ENCODE measurements at regions not wholly inside any gene's neighbourhood (a gene's known extent, or its start where the extent isn't known, plus 50 kb on each side); places are given as distances from the start of the nearest gene placed in this dataset.
"Not testable (repeated sequence)": the region's sequence is repeated elsewhere in the genome, so short reads cannot be mapped to it uniquely, and the experiment has no call there.

- intact Hi-C loops (cut with DNase I), result no loop called here
- DNase-seq (ENCODE audit: low spot score), result no peak
These were observed 215.6 kb upstream of the MAP2 start for GRCh38 chr2:209208211-209208610.

- no peak for DNase-seq (ENCODE audit: low spot score)
- intact Hi-C loops (cut with DNase I), result no loop called here
These were observed 213.9 kb upstream of the MAP2 start for GRCh38 chr2:209209943-209210342.

GRCh38 chr2:209230560-209230959 is 193.3 kb upstream of the MAP2 start:
- no peak for DNase-seq (ENCODE audit: low spot score)
- intact Hi-C loops (cut with DNase I), result no loop called here

- intact Hi-C loops (cut with DNase I), result no loop called here
- no peak for DNase-seq (ENCODE audit: low spot score)
These were observed 187.5 kb upstream of the MAP2 start for GRCh38 chr2:209236377-209236776.

GRCh38 chr2:209238765-209239584 is 184.9 kb upstream of the MAP2 start:
- DNase-seq (ENCODE audit: low spot score), result no peak
- intact Hi-C loops (cut with DNase I), result no loop called here

- intact Hi-C loops (cut with DNase I), result no loop called here
- no peak for DNase-seq (ENCODE audit: low spot score)
These were observed 184.3 kb upstream of the MAP2 start for GRCh38 chr2:209239585-209239938.

- intact Hi-C loops (cut with DNase I), result no loop called here
- DNase-seq (ENCODE audit: low spot score), result no peak
These were observed 183.6 kb upstream of the MAP2 start for GRCh38 chr2:209240204-209240603.

- intact Hi-C loops (cut with DNase I), result no loop called here
- DNase-seq (ENCODE audit: low spot score), result no peak
These were observed 170.3 kb upstream of the MAP2 start for GRCh38 chr2:209253544-209253943.

- intact Hi-C loops (cut with DNase I), result no loop called here
- no peak for DNase-seq (ENCODE audit: low spot score)
These were observed 164.1 kb upstream of the MAP2 start for GRCh38 chr2:209259767-209260166.

GRCh38 chr2:209260281-209260680 is 163.6 kb upstream of the MAP2 start:
- intact Hi-C loops (cut with DNase I), result no loop called here
- DNase-seq (ENCODE audit: low spot score), result no peak

- DNase-seq (ENCODE audit: low spot score); intact Hi-C loops (cut with DNase I): not testable (repeated sequence)
These were observed 162.3 kb upstream of the MAP2 start for GRCh38 chr2:209261366-209262053.

GRCh38 chr2:209269024-209269423 is 154.8 kb upstream of the MAP2 start:
- intact Hi-C loops (cut with DNase I), result no loop called here
- DNase-seq (ENCODE audit: low spot score), result no peak

- no peak for DNase-seq (ENCODE audit: low spot score)
- intact Hi-C loops (cut with DNase I), result no loop called here
These were observed 147.8 kb upstream of the MAP2 start for GRCh38 chr2:209276000-209276399.

GRCh38 chr2:209277444-209277843 is 146.4 kb upstream of the MAP2 start:
- DNase-seq (ENCODE audit: low spot score), result no peak
- intact Hi-C loops (cut with DNase I), result no loop called here

- no peak for DNase-seq (ENCODE audit: low spot score)
These were observed 125.2 kb upstream of the MAP2 start for GRCh38 chr2:209298601-209299000.

GRCh38 chr2:209299478-209299877 is 124.4 kb upstream of the MAP2 start:
- DNase-seq (ENCODE audit: low spot score), result not testable (repeated sequence)
- intact Hi-C loops (cut with DNase I), result loop anchor here in 1 of 2 donors (10.0 kb wide), 1 partner anchor 1975 kb away; no protein-coding TSS in a partner anchor

More at GRCh38 chr2:209298601-209299000, 125.2 kb upstream of the MAP2 start:
- intact Hi-C loops (cut with DNase I), result loop anchor here in 1 of 2 donors (10.0 kb wide), 1 partner anchor 1976 kb away; no protein-coding TSS in a partner anchor

GRCh38 chr2:209300766-209301165 is 123.1 kb upstream of the MAP2 start:
- intact Hi-C loops (cut with DNase I); DNase-seq (ENCODE audit: low spot score): not testable (repeated sequence)

GRCh38 chr2:209305026-209305425 is 118.8 kb upstream of the MAP2 start:
- no peak for DNase-seq (ENCODE audit: low spot score)
- intact Hi-C loops (cut with DNase I), result no loop called here

- intact Hi-C loops (cut with DNase I), result no loop called here
- DNase-seq (ENCODE audit: low spot score), result no peak
These were observed 118.1 kb upstream of the MAP2 start for GRCh38 chr2:209305746-209306196.

- intact Hi-C loops (cut with DNase I), result no loop called here
- no peak for DNase-seq (ENCODE audit: low spot score)
These were observed 116.5 kb upstream of the MAP2 start for GRCh38 chr2:209307161-209308001.
